Spleen (tissue), 11 donors: ENCODE measurements at regions not wholly inside any gene's neighbourhood (a gene's known extent, or its start where the extent isn't known, plus 50 kb on each side); places are given as distances from the start of the nearest gene placed in this dataset.

ENCODE experiments used
- DNase-seq: peaks from one replicate; pipeline ENCODE4 v3.0.0-alpha.2; 2020
- H3K27ac ChIP-seq, 8 donors: fragments of 200-600 bp; sonication (generic) in 7 of 8; 1 replicate in 4 of 8; 2 replicates in 4 of 8; pipeline versions ENCODE4 v1.5.0 to v1.8.0; 2016 to 2021; ENCODE audit warnings: inconsistent platforms in 4 of 8, mild to moderate bottlenecking in 4 of 8, moderate library complexity in 1 of 8
- H3K27me3 ChIP-seq, 7 donors: fragments of 200-600 bp; sonication (generic) in 6 of 7; replicated peaks in 1 of 7; 1 replicate in 4 of 7; 2 replicates in 3 of 7; pipeline versions ENCODE4 v1.5.0 to v1.8.0; 2016 to 2021; ENCODE audit warnings: inconsistent platforms in 3 of 7, mild to moderate bottlenecking in 1 of 7
- H3K36me3 ChIP-seq, 6 donors: fragments of 200-600 bp; sonication (generic) in 5 of 6; 1 replicate in 4 of 6; 2 replicates in 2 of 6; pipeline versions ENCODE4 v1.5.0 to v1.8.0; 2016 to 2021; ENCODE audit warnings: inconsistent platforms in 2 of 6
- H3K4me1 ChIP-seq, 6 donors: fragments of 200-600 bp; sonication (generic) in 5 of 6; 1 replicate in 3 of 6; 2 replicates in 3 of 6; pipeline versions ENCODE4 v1.5.0 to v1.8.0; 2016 to 2021; ENCODE audit warnings: inconsistent platforms in 3 of 6
- H3K4me3 ChIP-seq, 8 donors: fragments of 200-600 bp; sonication (generic) in 7 of 8; 1 replicate in 4 of 8; 2 replicates in 4 of 8; pipeline versions ENCODE4 v1.5.0 to v1.8.0; 2016 to 2021; ENCODE audit warnings: inconsistent platforms in 4 of 8, mild to moderate bottlenecking in 4 of 8, moderate library complexity in 2 of 8
- H3K9me3 ChIP-seq, 8 donors: fragments of 200-600 bp; sonication (generic) in 7 of 8; 1 replicate in 4 of 8; 2 replicates in 4 of 8; pipeline versions ENCODE4 v1.5.0 to v1.8.0; 2016 to 2021; ENCODE audit warnings: inconsistent platforms in 4 of 8
- POLR2A ChIP-seq, 3 donors: fragments of 450-650 bp; IDR thresholded peaks; one replicate each; pipeline ENCODE4 v1.5.1; 2017; ENCODE audit warnings: antibody characterized with exemption in 3 of 3, mild to moderate bottlenecking in 1 of 3
- POLR2AphosphoS5 ChIP-seq, 3 donors: sonication (generic); formaldehyde crosslinking; IDR thresholded peaks; one replicate each; pipeline ENCODE4 v1.5.1; 2017; ENCODE audit warnings: antibody characterized with exemption in 3 of 3
- WGBS, 5 donors: extraction: QIAGEN DNeasy Blood & Tissue Kit in 3 of 5; methylation state at CpG; one replicate each; pipeline versions ENCODE4 v1.1.5 to v1.1.7; 2013 to 2018; 5-methylcytosine and 5-hydroxymethylcytosine counted together
- intact Hi-C: fragments of 100-400 bp; cut with DNase I; formaldehyde crosslinking; loops from one replicate; pipeline ENCODE4 v1.15.0; 2023; ENCODE audit warnings: low total_unique reads
- TF ChIP-seq, protein P1 (sequence below), 11 experiments: fragments of 200-600 bp in 7 of 11; fragments of 450-650 bp in 4 of 11; sonication (generic) in 4 of 11; IDR thresholded peaks in 8 of 11; conservative IDR thresholded peaks in 3 of 11; 1 replicate in 7 of 11; 2 replicates in 4 of 11; pipeline versions ENCODE4 v1.4.0 to v1.8.0; 2016 to 2021; ENCODE audit warnings: antibody characterized with exemption in 11 of 11, inconsistent platforms in 4 of 11, mild to moderate bottlenecking in 1 of 11
- donor health status: healthy with polysubstance abuse.
- donor health status: DM: no; HTN: no; CAD: no; lungs with moderate emphysema.
- donor health status: DM: no; HTN: no; CAD: no.
- donor health status: Bipolar disorder and iron deficiency.
- donor health status: healthy.
- donor health status: DM: no; HTN: no; CAD: no.
- donor health status: DM: yes; HTN: yes; CAD: no.

GRCh38 chr18:71450257-71450656 is 1093.9 kb downstream of the CBLN2 start:
- TF ChIP-seq POLR2AphosphoS5 (IDR thresholded peaks at IDR 0.05) (no peak), POLR2A (IDR thresholded peaks at IDR 0.05) (no peak)
- TF ChIP-seq, protein P1, sequence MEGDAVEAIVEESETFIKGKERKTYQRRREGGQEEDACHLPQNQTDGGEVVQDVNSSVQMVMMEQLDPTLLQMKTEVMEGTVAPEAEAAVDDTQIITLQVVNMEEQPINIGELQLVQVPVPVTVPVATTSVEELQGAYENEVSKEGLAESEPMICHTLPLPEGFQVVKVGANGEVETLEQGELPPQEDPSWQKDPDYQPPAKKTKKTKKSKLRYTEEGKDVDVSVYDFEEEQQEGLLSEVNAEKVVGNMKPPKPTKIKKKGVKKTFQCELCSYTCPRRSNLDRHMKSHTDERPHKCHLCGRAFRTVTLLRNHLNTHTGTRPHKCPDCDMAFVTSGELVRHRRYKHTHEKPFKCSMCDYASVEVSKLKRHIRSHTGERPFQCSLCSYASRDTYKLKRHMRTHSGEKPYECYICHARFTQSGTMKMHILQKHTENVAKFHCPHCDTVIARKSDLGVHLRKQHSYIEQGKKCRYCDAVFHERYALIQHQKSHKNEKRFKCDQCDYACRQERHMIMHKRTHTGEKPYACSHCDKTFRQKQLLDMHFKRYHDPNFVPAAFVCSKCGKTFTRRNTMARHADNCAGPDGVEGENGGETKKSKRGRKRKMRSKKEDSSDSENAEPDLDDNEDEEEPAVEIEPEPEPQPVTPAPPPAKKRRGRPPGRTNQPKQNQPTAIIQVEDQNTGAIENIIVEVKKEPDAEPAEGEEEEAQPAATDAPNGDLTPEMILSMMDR (IDR thresholded peaks at IDR 0.05 in 8 of 11, conservative IDR thresholded peaks at IDR 0.05 in 3 of 11): no peak
- intact Hi-C loops: no loop called here
- H3K27me3 ChIP-seq: no peaks in the 10 kb centered on the region
- no peak for DNase-seq
- peaks cover 0 to 12% (median 4%) of the 10 kb centered on the region in 8 donors for H3K9me3 ChIP-seq
- WGBS, 5 donors: 82 to 94% (median 89%) methylated on average over 3 of the region's 3 CpGs
- no peak overlapping the region for H3K27ac ChIP-seq
- H3K36me3 ChIP-seq: no peaks in the 10 kb centered on the region
- no peak overlapping the region for H3K4me3 ChIP-seq
- no peaks in the 10 kb centered on the region for H3K4me1 ChIP-seq

DNA sequence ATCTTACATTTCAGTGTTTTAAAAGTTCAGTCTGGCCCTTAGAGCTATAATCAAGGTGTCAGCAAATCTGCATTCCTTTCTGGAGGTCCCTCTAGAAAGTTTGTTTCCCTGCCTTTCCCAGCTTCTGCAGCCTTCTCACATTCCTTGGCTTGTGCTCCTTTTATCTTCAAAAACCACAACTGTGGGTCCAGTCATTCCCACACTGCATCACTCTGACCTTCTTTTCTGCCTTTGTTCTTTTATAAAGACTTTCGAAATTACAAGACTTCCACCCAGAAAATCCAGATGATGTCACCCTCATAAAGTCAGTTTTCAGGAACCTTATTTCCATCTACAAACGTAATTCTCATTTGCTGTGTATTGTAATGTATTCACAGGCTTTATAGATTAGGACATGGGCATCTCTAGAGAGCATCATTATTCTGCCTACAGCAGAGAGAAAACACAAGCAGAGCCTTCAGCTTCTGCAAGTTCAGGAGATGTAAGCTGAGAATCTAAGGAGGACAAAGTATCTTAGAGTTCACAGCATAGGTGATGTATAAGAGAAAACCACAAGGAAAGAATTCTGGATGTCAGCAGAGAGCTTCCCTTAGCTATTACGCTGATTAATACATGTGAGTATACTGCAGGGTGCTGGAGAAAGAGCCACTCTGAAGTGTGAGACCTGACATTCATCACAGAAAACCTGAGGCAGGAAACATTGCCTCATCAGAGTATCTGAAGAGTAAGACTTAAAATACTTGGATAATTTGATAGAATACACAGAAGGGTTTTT is 1100.2 kb downstream of the CBLN2 start:
- no peaks in the 10 kb centered on the region for H3K4me1 ChIP-seq
- H3K9me3 ChIP-seq: peaks cover 0 to 25% (median 16%) of the 10 kb centered on the region in 8 donors
- DNase-seq: no peak
- H3K27ac ChIP-seq: no peak overlapping the region
- no peaks in the 10 kb centered on the region for H3K27me3 ChIP-seq
- intact Hi-C loops: no loop called here
- no peak overlapping the region for H3K4me3 ChIP-seq
- TF ChIP-seq POLR2AphosphoS5 (IDR thresholded peaks at IDR 0.05): no peak
- TF ChIP-seq, protein P1 (IDR thresholded peaks at IDR 0.05 in 8 of 11, conservative IDR thresholded peaks at IDR 0.05 in 3 of 11): no peak
- no peak for TF ChIP-seq POLR2A (IDR thresholded peaks at IDR 0.05)
- no peaks in the 10 kb centered on the region for H3K36me3 ChIP-seq
- 60 to 72% (median 66%) methylated on average over 3 of the region's 3 CpGs for WGBS, 5 donors

DNA sequence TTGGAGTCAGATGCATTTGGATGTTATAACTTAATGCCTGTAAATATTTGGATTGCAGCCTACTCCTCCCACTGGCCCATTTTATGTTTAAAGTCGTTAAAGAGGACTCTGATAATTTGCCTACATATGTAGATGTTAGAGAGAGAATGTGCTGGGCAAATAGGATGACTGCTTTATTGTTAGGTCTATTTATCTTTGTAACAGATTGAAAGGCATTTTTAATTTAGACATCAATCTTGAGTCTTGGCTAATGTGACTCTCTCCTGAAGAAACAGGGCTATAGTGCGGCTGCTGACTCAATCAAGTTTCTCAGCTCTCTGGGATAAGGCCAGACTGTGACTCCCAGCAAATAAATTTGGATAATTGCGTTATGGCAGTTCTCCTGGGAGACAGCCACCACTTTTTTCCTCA is 1101.4 kb downstream of the CBLN2 start:
- Histone ChIP-seq H3K9me3 (peaks cover 0 to 24% (median 16%) of the 10 kb centered on the region in 8 donors), H3K4me1 (no peaks in the 10 kb centered on the region), H3K36me3 (no peaks in the 10 kb centered on the region), H3K4me3 (no peak overlapping the region), H3K27ac (no peak overlapping the region), H3K27me3 (no peaks in the 10 kb centered on the region)
- TF ChIP-seq, protein P1 (IDR thresholded peaks at IDR 0.05 in 8 of 11, conservative IDR thresholded peaks at IDR 0.05 in 3 of 11): no peak
- TF ChIP-seq POLR2A (IDR thresholded peaks at IDR 0.05): no peak
- no peak for TF ChIP-seq POLR2AphosphoS5 (IDR thresholded peaks at IDR 0.05)
- intact Hi-C loops: no loop called here
- DNase-seq: no peak
- 50 to 74% (median 59%) methylated on average over 3 of the region's 3 CpGs for WGBS, 5 donors

DNA sequence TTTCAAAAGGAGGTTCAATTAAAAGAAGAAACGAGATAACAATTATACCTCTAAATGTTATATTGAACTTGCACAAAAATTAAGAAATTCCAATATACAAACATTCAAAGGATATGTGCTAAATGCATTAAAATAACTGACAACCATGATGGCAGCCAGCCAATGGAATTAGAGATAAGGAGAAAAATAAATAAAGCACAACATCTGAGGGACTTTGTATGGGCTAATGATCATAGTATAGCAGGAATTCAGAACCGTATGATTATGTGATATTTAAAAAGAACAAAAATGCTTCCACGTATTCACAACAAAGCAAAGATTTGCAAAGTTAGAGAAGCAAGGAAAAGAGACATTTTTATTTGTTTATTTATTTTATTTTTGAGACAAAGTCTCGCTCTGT is 1103.0 kb downstream of the CBLN2 start:
- no peak overlapping the region for H3K27ac ChIP-seq
- no peaks in the 10 kb centered on the region for H3K27me3 ChIP-seq
- no peaks in the 10 kb centered on the region for H3K36me3 ChIP-seq
- intact Hi-C loops: no loop called here
- peaks cover 0 to 16% (median 12%) of the 10 kb centered on the region in 8 donors for H3K9me3 ChIP-seq
- H3K4me1 ChIP-seq: no peaks in the 10 kb centered on the region
- TF ChIP-seq POLR2A (IDR thresholded peaks at IDR 0.05): no peak
- no peak for TF ChIP-seq POLR2AphosphoS5 (IDR thresholded peaks at IDR 0.05)
- TF ChIP-seq, protein P1 (IDR thresholded peaks at IDR 0.05 in 8 of 11, conservative IDR thresholded peaks at IDR 0.05 in 3 of 11): no peak
- H3K4me3 ChIP-seq: no peak overlapping the region
- WGBS, 5 donors: 72 to 84% (median 73%) methylated on average over 4 of the region's 4 CpGs
- DNase-seq: no peak
